ENCODE measurements at regions not wholly inside any gene's neighbourhood (a gene's known extent, or its start where the extent isn't known, plus 50 kb on each side); places are given as distances from the start of the nearest gene placed in this dataset.

DNA sequence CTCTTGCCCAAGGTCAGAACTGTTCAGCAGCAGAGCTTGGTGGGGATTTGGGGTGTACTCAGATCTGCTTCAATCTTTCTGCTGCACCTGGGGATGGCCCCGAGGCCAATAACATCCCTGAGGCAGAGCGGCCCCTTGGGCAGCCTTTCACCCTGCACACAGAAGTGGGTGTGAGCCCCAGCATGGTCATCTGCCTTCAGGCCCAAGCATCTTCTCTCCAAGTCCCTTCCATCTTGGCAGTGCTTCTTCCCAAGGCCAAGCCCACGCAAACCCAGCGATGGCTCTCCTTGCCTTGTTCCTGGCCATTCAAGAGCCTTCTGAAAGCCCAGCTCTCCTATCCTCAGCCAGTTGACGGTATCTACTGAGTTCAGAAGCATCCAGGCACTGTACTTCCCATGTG, 172.9 kb downstream of the INHBB start (continued):
- TF ChIP-seq ZNF114 (CRISPR knock-in tag; IDR thresholded peaks at IDR 0.05) (no peak), STAT1 (IDR thresholded peaks at IDR 0.05; ENCODE audit: unreplicated experiment) (no peak), EZH2phosphoT487 (IDR thresholded peaks at IDR 0.05; ENCODE audit: unreplicated experiment) (no peak), JUNB (IDR thresholded peaks at IDR 0.05; ENCODE audit: unreplicated experiment) (no peak)
- TF ChIP-seq, protein P1, sequence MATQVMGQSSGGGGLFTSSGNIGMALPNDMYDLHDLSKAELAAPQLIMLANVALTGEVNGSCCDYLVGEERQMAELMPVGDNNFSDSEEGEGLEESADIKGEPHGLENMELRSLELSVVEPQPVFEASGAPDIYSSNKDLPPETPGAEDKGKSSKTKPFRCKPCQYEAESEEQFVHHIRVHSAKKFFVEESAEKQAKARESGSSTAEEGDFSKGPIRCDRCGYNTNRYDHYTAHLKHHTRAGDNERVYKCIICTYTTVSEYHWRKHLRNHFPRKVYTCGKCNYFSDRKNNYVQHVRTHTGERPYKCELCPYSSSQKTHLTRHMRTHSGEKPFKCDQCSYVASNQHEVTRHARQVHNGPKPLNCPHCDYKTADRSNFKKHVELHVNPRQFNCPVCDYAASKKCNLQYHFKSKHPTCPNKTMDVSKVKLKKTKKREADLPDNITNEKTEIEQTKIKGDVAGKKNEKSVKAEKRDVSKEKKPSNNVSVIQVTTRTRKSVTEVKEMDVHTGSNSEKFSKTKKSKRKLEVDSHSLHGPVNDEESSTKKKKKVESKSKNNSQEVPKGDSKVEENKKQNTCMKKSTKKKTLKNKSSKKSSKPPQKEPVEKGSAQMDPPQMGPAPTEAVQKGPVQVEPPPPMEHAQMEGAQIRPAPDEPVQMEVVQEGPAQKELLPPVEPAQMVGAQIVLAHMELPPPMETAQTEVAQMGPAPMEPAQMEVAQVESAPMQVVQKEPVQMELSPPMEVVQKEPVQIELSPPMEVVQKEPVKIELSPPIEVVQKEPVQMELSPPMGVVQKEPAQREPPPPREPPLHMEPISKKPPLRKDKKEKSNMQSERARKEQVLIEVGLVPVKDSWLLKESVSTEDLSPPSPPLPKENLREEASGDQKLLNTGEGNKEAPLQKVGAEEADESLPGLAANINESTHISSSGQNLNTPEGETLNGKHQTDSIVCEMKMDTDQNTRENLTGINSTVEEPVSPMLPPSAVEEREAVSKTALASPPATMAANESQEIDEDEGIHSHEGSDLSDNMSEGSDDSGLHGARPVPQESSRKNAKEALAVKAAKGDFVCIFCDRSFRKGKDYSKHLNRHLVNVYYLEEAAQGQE (IDR thresholded peaks at IDR 0.05; ENCODE audit: unreplicated experiment): no peak

DNA sequence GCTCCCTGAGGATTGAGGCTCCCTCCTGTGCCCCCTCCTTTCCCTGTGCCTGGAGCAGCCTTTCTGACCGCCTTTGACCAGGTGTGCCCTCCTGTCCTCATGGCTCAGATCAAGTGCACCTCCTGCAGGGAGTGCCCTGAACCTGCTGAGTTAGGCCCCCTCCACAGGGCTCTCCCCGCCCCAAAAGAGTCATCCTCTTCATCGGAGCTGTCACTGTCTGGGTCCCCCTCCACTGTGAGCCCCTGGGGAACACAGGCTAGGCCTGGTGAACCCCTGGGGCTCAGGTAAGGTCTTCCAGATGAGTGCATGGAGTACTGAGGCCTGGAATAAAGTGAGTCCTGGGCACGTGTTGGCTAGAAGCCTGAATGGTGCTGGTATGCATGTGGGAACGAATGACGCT, 173.5 kb downstream of the INHBB start:
- Mint-ChIP-seq H3K27me3 (ENCODE audit: insufficient read depth, low read depth, poor library complexity) (peaks cover 24% of the 10 kb centered on the region), H3K4me3 (no peak overlapping the region), H3K27ac (no peak overlapping the region), H3K9me3 (no peaks in the 10 kb centered on the region), H3K36me3 (ENCODE audit: low read depth) (no peaks in the 10 kb centered on the region), H3K4me1 (peaks cover 7% of the 10 kb centered on the region)
- Histone ChIP-seq H3F3A (replicated peaks; ENCODE audit: low read depth) (0 out of 2 replicates have a peak, but pooled peaks cover 2% of the 10 kb centered on the region), H3K27ac (ENCODE audit: low read depth) (no peak overlapping the region), H3K4me1 (ENCODE audit: insufficient read depth) (no peaks in the 10 kb centered on the region), H3K36me3 (ENCODE audit: insufficient read depth) (no peaks in the 10 kb centered on the region), H2AFZ (no peak overlapping the region), H3K79me2 (replicated peaks; ENCODE audit: insufficient read depth) (no peaks in the 10 kb centered on the region), H3K9me2 (ENCODE audit: insufficient read depth) (no peaks in the 10 kb centered on the region), H3K27me3 (ENCODE audit: insufficient read depth) (no peaks in the 10 kb centered on the region), H3K4me2 (no peak overlapping the region), H3K4me3 (no peak overlapping the region), H4K20me1 (replicated peaks; ENCODE audit: insufficient read depth) (no peaks in the 10 kb centered on the region)
- TF ChIP-seq, protein P2, sequence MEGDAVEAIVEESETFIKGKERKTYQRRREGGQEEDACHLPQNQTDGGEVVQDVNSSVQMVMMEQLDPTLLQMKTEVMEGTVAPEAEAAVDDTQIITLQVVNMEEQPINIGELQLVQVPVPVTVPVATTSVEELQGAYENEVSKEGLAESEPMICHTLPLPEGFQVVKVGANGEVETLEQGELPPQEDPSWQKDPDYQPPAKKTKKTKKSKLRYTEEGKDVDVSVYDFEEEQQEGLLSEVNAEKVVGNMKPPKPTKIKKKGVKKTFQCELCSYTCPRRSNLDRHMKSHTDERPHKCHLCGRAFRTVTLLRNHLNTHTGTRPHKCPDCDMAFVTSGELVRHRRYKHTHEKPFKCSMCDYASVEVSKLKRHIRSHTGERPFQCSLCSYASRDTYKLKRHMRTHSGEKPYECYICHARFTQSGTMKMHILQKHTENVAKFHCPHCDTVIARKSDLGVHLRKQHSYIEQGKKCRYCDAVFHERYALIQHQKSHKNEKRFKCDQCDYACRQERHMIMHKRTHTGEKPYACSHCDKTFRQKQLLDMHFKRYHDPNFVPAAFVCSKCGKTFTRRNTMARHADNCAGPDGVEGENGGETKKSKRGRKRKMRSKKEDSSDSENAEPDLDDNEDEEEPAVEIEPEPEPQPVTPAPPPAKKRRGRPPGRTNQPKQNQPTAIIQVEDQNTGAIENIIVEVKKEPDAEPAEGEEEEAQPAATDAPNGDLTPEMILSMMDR (conservative IDR thresholded peaks at IDR 0.05; ENCODE audit: low read depth in 2 of 2): peak in 1 of 2 experiments; percentile 24; a peak in 2 of 4 replicates
- no peak for TF ChIP-seq NANOG (IDR thresholded peaks at IDR 0.05; ENCODE audit: borderline replicate concordance)
- ATAC-seq (no peak), DNase-seq (ENCODE audit: low spot score) (no peak)

DNA sequence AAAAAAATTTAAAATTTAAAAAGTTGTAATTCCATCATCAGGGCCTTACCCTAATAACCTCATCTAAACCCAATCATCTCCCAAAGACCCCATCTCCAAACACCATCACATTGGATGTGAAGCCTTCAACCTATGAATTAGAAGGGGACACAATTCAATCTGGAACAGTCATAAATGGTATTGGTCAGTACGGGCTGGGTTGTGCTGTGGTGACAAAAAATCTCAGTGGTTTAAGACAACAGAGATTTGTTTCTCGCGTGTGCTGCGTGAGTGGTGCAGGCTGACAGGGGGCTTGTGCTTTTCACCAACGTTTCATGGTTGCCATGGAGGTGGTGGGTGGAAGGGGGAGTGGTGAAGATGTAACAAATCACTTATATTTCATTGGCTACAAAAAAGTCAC, 174.5 kb downstream of the INHBB start:
- Histone ChIP-seq H2AFZ (no peak overlapping the region), H3K27me3 (ENCODE audit: insufficient read depth) (no peaks in the 10 kb centered on the region), H3K9me2 (ENCODE audit: insufficient read depth) (no peaks in the 10 kb centered on the region), H4K20me1 (replicated peaks; ENCODE audit: insufficient read depth) (no peaks in the 10 kb centered on the region), H3K4me3 (no peak overlapping the region), H3K4me2 (no peak overlapping the region), H3K4me1 (ENCODE audit: insufficient read depth) (no peaks in the 10 kb centered on the region; the same call in 1 of the 2 replicates), H3K27ac (ENCODE audit: low read depth) (no peak overlapping the region), H3K36me3 (ENCODE audit: insufficient read depth) (no peaks in the 10 kb centered on the region), H3F3A (replicated peaks; ENCODE audit: low read depth) (0 out of 2 replicates have a peak, but pooled peaks cover 2% of the 10 kb centered on the region), H3K79me2 (replicated peaks; ENCODE audit: insufficient read depth) (no peaks in the 10 kb centered on the region)
- Mint-ChIP-seq H3K4me3 (no peak overlapping the region), H3K27ac (no peak overlapping the region), H3K27me3 (ENCODE audit: insufficient read depth, low read depth, poor library complexity) (peaks cover 20% of the 10 kb centered on the region), H3K9me3 (no peaks in the 10 kb centered on the region), H3K4me1 (peaks cover 9% of the 10 kb centered on the region), H3K36me3 (ENCODE audit: low read depth) (no peaks in the 10 kb centered on the region)
- ATAC-seq (no peak), DNase-seq (ENCODE audit: low spot score) (no peak)
- TF ChIP-seq JUNB (IDR thresholded peaks at IDR 0.05; ENCODE audit: unreplicated experiment) (no peak), ZNF331 (CRISPR knock-in tag; IDR thresholded peaks at IDR 0.05; ENCODE audit: low read depth) (no peak)
- TF ChIP-seq, protein P3, sequence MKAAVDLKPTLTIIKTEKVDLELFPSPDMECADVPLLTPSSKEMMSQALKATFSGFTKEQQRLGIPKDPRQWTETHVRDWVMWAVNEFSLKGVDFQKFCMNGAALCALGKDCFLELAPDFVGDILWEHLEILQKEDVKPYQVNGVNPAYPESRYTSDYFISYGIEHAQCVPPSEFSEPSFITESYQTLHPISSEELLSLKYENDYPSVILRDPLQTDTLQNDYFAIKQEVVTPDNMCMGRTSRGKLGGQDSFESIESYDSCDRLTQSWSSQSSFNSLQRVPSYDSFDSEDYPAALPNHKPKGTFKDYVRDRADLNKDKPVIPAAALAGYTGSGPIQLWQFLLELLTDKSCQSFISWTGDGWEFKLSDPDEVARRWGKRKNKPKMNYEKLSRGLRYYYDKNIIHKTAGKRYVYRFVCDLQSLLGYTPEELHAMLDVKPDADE (IDR thresholded peaks at IDR 0.05): no peak
- TF ChIP-seq, protein P1 (IDR thresholded peaks at IDR 0.05; ENCODE audit: unreplicated experiment): no peak
